GM20431 (cell line): ENCODE measurements at regions not wholly inside any gene's neighbourhood (a gene's known extent, or its start where the extent isn't known, plus 50 kb on each side); places are given as distances from the start of the nearest gene placed in this dataset.
"Not testable (repeated sequence)": the region's sequence is repeated elsewhere in the genome, so short reads cannot be mapped to it uniquely, and the experiment has no call there.

Experiments
- in situ Hi-C: fragments of 300-500 bp; cut with MseI, MboI; formaldehyde crosslinking; loops from one replicate; pipeline ENCODE4 v1.15.0; 2020; ENCODE audit warnings: low sequenced_read_pairs; ENCODE audit not compliant: unreplicated experiment

- in situ Hi-C loops: no loop called here
Measured at GRCh38 chr3:17928502-17929145, 186.2 kb upstream of the TBC1D5 start.

GRCh38 chr3:17927036-17927435 is 184.6 kb upstream of the TBC1D5 start:
- in situ Hi-C loops: no loop called here

DNA sequence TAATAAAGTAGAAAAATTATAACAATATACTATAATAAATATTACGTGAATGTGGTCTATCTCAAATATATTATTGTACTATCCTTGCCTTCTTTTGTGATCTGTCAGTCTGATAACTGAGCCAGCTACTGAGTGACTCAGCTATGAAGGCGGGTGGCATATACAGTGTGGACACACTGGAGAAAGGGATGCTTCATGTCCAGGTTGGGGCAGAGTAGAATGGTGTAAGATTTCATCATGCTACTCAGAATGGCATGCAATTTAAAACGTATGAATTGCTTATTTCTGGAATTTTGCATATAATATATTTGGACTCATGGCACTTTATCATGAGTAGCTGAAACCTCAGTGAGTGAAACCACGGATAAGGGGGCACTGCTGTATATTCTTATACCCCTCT is 172.9 kb upstream of the TBC1D5 start:
- in situ Hi-C loops: no loop called here

GRCh38 chr3:17913359-17913758 is 170.9 kb upstream of the TBC1D5 start:
- in situ Hi-C loops: no loop called here

- in situ Hi-C loops: no loop called here
Measured at GRCh38 chr3:17911986-17912760, 169.7 kb upstream of the TBC1D5 start.

- in situ Hi-C loops: no loop called here
Measured at GRCh38 chr3:17910922-17911321, 168.5 kb upstream of the TBC1D5 start.

DNA sequence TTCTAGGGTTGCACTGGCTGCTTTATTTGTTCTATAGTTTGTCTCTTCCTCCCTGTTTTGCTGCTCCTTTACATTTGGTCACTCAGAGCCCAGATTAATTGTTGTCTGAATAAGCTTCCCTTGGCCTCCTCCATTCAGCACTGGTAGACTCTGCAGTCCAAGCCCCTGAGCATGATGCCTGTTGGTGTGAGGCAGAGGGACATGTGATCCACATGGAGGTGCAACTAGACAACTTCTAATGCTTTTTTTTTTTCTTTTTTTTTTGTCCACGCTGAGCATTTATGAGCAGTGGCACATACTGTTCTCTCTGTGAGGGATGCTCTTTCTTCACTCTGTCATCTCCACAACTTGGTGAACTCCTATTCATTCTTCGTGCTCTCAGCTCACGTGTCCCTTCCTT is 167.3 kb upstream of the TBC1D5 start:
- in situ Hi-C loops: no loop called here

- in situ Hi-C loops: no loop called here
Measured at GRCh38 chr3:17908399-17909191, 166.2 kb upstream of the TBC1D5 start.

- in situ Hi-C loops: no loop called here
Measured at GRCh38 chr3:17905996-17906395, 163.6 kb upstream of the TBC1D5 start.

- in situ Hi-C loops: no loop called here
Measured at GRCh38 chr3:17901893-17902292, 159.5 kb upstream of the TBC1D5 start.

DNA sequence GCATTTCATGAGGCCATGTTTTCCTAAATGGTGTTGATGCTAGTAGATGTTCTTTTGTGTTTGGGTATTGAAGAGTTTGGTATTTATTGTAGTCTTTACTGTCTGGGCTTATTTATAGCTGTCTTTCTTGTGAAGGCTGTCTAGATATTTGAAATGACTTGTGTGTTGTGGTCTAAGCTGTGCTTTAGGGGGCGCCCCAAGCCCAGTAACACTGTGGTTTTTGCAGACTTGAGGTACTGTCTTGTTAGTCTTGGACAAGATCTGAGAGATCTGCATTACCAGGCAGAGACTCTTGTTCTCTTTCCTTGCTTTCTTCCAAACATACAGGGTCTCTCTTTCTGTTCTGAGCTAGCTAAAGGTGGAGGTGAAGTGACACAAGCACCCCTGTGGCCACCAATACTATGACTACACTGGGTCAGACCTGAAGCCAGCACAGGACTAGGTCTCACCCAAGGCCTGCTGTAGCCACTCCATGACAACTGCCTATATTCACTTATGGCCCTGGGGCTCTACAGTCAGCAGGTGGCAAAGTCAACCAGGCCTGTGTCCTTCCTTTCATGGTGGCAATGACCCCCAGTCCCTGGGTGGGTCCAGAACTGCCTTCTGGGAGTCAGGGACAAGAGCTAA is 152.1 kb upstream of the TBC1D5 start:
- in situ Hi-C loops: no loop called here

GRCh38 chr3:17891139-17891856 is 148.9 kb upstream of the TBC1D5 start:
- in situ Hi-C loops: no loop called here

GRCh38 chr3:17885986-17886385 is 143.6 kb upstream of the TBC1D5 start:
- in situ Hi-C loops: no loop called here

DNA sequence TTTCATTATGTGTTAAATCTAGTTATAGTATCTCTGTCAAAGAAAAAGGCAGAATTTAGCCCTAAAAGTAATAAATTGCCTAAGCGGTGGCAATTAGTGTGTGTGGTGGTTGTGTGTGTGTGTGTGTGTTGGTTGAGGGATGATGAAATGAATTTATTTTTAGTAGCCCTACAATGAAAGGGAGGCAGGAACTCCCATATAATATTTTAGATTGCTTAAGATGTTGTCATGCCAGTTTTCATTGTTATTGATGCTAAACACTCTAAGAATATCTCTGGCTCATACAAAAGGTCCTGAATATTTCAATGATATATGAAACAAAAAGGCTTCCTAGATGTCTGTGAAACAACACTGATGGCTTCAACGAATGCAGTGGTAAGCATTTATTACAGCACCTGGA is 140.6 kb upstream of the TBC1D5 start:
- in situ Hi-C loops: no loop called here

GRCh38 chr3:17877299-17877698 is 134.9 kb upstream of the TBC1D5 start:
- in situ Hi-C loops: no loop called here

DNA sequence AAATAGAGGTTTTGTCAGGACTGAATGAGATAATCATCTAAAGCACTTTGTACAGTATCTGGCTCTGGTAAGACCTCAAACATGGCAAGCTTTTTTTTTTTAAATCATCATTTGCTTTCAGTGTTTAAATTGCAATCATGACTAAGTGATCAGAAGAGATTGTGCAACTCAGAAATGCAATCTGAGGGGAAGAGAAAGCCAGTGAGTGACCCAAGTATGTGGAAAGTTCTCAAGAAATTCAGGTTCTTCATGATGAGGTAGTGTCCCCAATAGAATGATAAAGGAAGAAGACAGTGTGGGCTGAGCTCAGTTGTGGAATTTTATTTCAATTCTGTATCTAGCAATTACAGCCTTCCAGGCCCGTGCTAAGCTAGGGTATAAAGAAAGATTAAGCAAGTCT is 132.2 kb upstream of the TBC1D5 start:
- in situ Hi-C loops: no loop called here

DNA sequence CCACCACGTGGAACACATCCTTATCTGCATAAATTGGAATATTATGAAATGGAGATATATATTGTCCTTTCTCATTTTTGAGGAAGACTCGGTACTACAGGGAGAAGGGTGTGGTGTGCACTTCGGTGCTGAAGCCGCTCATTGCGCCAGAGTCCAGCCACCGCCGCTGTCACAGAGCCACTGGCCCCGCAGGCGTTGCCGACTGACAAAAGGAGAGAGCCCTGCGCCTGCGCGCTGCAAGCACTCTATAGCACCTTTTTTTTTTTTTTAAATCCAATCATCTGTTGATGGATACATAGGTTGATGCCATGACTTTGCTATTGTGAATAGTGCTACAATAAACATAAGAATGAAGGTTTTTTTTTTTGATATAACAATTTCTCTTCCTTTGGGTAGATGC is 130.0 kb upstream of the TBC1D5 start:
- in situ Hi-C loops: no loop called here

DNA sequence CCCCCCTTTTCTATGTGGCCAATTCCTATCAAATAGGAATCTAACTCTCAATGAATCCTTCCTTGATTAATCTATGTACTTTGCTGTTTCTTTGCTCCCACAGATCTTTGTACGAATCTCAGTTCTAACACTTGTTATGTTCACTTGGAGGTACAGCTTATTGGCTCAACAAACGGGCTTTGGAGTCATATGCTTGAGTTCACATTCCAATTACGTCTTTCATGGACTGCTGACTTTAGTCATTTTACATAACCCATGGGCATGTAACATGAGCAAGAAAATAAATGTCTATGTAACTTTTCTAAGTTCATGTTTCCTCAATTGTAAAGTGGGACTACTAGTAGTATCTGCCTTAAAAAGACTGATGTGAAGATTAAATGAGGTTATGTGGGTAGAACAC is 123.2 kb upstream of the TBC1D5 start:
- in situ Hi-C loops: no loop called here

GRCh38 chr3:17861476-17861875 is 119.0 kb upstream of the TBC1D5 start:
- in situ Hi-C loops: no loop called here

GRCh38 chr3:17860840-17861471 is 118.5 kb upstream of the TBC1D5 start:
- in situ Hi-C loops: not testable (repeated sequence)
